GM23338 (cell line): ENCODE measurements at regions not wholly inside any gene's neighbourhood (a gene's known extent, or its start where the extent isn't known, plus 50 kb on each side); places are given as distances from the start of the nearest gene placed in this dataset.

Experiments used
- CREB1 ChIP-seq: fragments of 250-450 bp; sonication (Bioruptor Pico); IDR thresholded peaks from 2 replicates; pipeline ENCODE4 v1.5.0; 2020; ENCODE audit warnings: low read depth, mild to moderate bottlenecking, moderate library complexity
- CTCF ChIP-seq, 2 experiments: fragments of 200-600 bp in 1 of 2; sonication (generic) in 1 of 2; conservative IDR thresholded peaks; 2 replicates each; pipeline versions ENCODE4 v1.5.1 to v1.6.1; 2016 to 2017; ENCODE audit warnings: antibody characterized with exemption in 2 of 2, low read depth in 2 of 2, mild to moderate bottlenecking in 2 of 2, moderate library complexity in 1 of 2
- EZH2phosphoT487 ChIP-seq: fragments of 200-600 bp; sonication (generic); IDR thresholded peaks from one replicate; pipeline ENCODE4 v1.8.1; 2018; ENCODE audit warnings: antibody characterized with exemption; ENCODE audit not compliant: unreplicated experiment
- JUNB ChIP-seq: IDR thresholded peaks from one replicate; pipeline ENCODE4 v1.6.1; 2016; ENCODE audit warnings: antibody characterized with exemption; ENCODE audit not compliant: unreplicated experiment
- POLR2AphosphoS5 ChIP-seq: IDR thresholded peaks from 2 replicates; pipeline ENCODE4 v1.6.1; 2016; ENCODE audit warnings: antibody characterized with exemption, low read depth
- ZNF114 ChIP-seq: fragments of 250-450 bp; sonication (Bioruptor Pico); IDR thresholded peaks from 2 replicates; pipeline ENCODE4 v1.5.0; 2020; ENCODE audit warnings: mild to moderate bottlenecking, moderate library complexity
- TF ChIP-seq, protein P1 (sequence below): IDR thresholded peaks from one replicate; pipeline ENCODE4 v1.6.1; 2018; ENCODE audit warnings: antibody characterized with exemption; ENCODE audit not compliant: unreplicated experiment
- TF ChIP-seq, protein P2 (sequence below): IDR thresholded peaks from 2 replicates; pipeline ENCODE4 v1.6.1; 2016; ENCODE audit warnings: antibody characterized with exemption

- no peak for TF ChIP-seq JUNB
- no peak for TF ChIP-seq POLR2AphosphoS5
- TF ChIP-seq CTCF (conservative IDR thresholded peaks at IDR 0.05; ENCODE audit: low read depth in 2 of 2), result no peak
- TF ChIP-seq, protein P1, sequence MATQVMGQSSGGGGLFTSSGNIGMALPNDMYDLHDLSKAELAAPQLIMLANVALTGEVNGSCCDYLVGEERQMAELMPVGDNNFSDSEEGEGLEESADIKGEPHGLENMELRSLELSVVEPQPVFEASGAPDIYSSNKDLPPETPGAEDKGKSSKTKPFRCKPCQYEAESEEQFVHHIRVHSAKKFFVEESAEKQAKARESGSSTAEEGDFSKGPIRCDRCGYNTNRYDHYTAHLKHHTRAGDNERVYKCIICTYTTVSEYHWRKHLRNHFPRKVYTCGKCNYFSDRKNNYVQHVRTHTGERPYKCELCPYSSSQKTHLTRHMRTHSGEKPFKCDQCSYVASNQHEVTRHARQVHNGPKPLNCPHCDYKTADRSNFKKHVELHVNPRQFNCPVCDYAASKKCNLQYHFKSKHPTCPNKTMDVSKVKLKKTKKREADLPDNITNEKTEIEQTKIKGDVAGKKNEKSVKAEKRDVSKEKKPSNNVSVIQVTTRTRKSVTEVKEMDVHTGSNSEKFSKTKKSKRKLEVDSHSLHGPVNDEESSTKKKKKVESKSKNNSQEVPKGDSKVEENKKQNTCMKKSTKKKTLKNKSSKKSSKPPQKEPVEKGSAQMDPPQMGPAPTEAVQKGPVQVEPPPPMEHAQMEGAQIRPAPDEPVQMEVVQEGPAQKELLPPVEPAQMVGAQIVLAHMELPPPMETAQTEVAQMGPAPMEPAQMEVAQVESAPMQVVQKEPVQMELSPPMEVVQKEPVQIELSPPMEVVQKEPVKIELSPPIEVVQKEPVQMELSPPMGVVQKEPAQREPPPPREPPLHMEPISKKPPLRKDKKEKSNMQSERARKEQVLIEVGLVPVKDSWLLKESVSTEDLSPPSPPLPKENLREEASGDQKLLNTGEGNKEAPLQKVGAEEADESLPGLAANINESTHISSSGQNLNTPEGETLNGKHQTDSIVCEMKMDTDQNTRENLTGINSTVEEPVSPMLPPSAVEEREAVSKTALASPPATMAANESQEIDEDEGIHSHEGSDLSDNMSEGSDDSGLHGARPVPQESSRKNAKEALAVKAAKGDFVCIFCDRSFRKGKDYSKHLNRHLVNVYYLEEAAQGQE, result no peak
- no peak for TF ChIP-seq ZNF114 (CRISPR knock-in tag)
- no peak for TF ChIP-seq EZH2phosphoT487
- TF ChIP-seq, protein P2, sequence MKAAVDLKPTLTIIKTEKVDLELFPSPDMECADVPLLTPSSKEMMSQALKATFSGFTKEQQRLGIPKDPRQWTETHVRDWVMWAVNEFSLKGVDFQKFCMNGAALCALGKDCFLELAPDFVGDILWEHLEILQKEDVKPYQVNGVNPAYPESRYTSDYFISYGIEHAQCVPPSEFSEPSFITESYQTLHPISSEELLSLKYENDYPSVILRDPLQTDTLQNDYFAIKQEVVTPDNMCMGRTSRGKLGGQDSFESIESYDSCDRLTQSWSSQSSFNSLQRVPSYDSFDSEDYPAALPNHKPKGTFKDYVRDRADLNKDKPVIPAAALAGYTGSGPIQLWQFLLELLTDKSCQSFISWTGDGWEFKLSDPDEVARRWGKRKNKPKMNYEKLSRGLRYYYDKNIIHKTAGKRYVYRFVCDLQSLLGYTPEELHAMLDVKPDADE, result no peak
- TF ChIP-seq CREB1 (CRISPR knock-in tag), result no peak
These were observed 245.1 kb upstream of the SLC7A11 start for GRCh38 chr4:138487230-138487629.
